GM13976 (cell line): ENCODE measurements at regions not wholly inside any gene's neighbourhood (a gene's known extent, or its start where the extent isn't known, plus 50 kb on each side); places are given as distances from the start of the nearest gene placed in this dataset.

Experiments
- DNase-seq: peaks from one replicate; pipeline ENCODE4 v3.0.0; 2012; ENCODE audit warnings: low spot score
- CTCF ChIP-seq: IDR thresholded peaks from 2 replicates; pipeline ENCODE4 v1.5.1; 2012; ENCODE audit warnings: borderline replicate concordance, mild to moderate bottlenecking; ENCODE audit not compliant: insufficient read depth; ENCODE audit errors: extremely low read depth, missing control alignments, control extremely low read depth
- in situ Hi-C: fragments of 300-500 bp; cut with MboI; formaldehyde crosslinking; loops from one replicate; pipeline ENCODE4 v1.12.0; 2022; ENCODE audit warnings: low sequenced_read_pairs, mixed read lengths, inconsistent platforms; ENCODE audit not compliant: unreplicated experiment

- no peak for TF ChIP-seq CTCF
- DNase-seq, result no peak
- in situ Hi-C loops, result no loop called here
These were observed 257.2 kb downstream of the SNCA start for GRCh38 chr4:89579771-89580170.

GRCh38 chr4:89576246-89576645, 260.7 kb downstream of the SNCA start:
- no peak for TF ChIP-seq CTCF
- in situ Hi-C loops, result no loop called here

GRCh38 chr4:89575840-89576239, 261.1 kb downstream of the SNCA start:
- no peak for DNase-seq
- no peak for TF ChIP-seq CTCF
- in situ Hi-C loops, result no loop called here

More at GRCh38 chr4:89576246-89576645, 260.7 kb downstream of the SNCA start:
- no peak for DNase-seq

GRCh38 chr4:89574176-89574575, 262.8 kb downstream of the SNCA start:
- in situ Hi-C loops, result no loop called here
- no peak for DNase-seq
- TF ChIP-seq CTCF, result no peak

GRCh38 chr4:89573656-89574055, 263.3 kb downstream of the SNCA start:
- TF ChIP-seq CTCF, result no peak
- in situ Hi-C loops, result no loop called here

GRCh38 chr4:89572224-89572858, 264.6 kb downstream of the SNCA start:
- in situ Hi-C loops, result no loop called here

More at GRCh38 chr4:89573656-89574055, 263.3 kb downstream of the SNCA start:
- no peak for DNase-seq

More at GRCh38 chr4:89572224-89572858, 264.6 kb downstream of the SNCA start:
- no peak for TF ChIP-seq CTCF
- no peak for DNase-seq
